HG02981 (cell line): ENCODE measurements at regions not wholly inside any gene's neighbourhood (a gene's known extent, or its start where the extent isn't known, plus 50 kb on each side); places are given as distances from the start of the nearest gene placed in this dataset.
"Not testable (repeated sequence)": the region's sequence is repeated elsewhere in the genome, so short reads cannot be mapped to it uniquely, and the experiment has no call there.

Source experiments
- ATAC-seq: cut with Tn5 transposase; IDR thresholded peaks from one replicate; pipeline ENCODE4 v1.9.1; 2021; ENCODE audit warnings: mild to moderate bottlenecking, moderate library complexity; ENCODE audit not compliant: unreplicated experiment

DNA sequence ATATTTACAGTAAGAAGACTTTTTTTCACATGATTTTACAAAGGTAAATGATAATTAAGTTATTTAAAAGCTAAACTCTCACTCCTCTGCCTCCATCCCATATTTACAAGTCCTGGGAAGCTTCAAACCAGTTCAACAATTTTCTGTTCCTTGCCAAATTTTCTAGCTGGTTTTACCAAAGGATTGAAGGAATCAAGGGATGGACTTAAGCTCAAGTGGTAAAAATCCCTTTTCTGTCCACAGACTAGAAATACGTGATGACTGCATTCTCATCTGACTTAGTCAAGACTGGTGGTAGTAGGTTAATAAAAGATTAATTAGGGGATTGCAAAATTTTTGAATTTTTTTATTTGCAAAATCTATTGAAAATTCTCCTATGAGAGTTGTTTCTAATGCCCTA, 297.3 kb downstream of the MTX2 start:
- ATAC-seq: no peak

DNA sequence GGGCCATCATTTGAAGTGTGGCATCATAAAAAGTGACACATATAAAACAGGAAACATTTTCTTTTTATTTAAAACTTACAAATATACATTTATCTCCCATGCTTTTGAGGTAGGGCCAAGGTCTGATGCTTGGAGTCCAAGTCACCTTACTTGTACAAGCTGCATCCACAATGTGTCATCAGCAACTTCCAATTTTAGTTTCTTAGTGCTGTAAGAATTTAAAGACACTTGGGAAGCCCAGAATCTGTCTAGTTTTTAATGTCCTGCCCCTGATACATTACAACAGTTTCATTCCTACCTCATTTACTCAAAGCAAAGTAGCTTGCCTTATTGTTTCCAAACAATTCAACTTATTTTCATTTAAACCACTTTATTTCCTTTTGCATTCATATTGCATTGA, 297.7 kb downstream of the MTX2 start:
- no peak for ATAC-seq

DNA sequence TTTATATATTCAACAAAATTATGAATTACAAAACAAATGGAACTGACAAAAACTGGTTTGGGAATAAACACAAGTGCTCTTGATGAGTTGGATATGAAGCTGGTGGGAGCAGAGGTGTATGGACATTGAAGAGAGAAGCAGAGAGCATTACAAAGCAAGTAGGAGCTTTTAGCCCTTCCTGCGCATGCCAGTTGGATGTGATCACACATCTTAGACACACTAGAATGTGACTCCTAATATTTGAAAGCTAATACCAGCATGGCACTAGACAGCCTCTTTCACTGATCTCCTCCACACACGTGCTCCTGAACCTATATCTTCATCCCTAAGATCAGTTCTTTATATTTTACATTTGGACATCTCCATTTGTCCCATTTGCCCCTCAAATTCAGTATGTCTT, 298.1 kb downstream of the MTX2 start:
- ATAC-seq: no peak

DNA sequence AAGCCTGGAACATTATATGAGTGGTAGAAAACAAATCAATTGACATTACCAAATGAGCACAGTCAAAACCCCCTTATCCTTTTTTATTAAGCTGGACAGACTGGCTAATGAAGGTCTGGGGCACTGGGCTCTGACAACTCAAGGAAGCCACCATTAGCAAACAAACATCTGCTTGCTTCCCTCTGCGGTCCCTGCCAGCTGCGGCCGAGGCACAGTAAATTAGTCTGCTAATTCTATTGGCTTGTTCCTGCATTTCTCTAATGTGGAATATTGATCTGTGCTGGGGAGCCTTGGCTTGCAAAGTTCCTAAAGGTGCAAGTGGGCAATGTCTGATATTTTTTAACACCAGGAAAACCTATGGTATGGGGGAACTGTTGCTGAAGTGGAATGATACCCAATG, 300.3 kb downstream of the MTX2 start:
- ATAC-seq: no peak

DNA sequence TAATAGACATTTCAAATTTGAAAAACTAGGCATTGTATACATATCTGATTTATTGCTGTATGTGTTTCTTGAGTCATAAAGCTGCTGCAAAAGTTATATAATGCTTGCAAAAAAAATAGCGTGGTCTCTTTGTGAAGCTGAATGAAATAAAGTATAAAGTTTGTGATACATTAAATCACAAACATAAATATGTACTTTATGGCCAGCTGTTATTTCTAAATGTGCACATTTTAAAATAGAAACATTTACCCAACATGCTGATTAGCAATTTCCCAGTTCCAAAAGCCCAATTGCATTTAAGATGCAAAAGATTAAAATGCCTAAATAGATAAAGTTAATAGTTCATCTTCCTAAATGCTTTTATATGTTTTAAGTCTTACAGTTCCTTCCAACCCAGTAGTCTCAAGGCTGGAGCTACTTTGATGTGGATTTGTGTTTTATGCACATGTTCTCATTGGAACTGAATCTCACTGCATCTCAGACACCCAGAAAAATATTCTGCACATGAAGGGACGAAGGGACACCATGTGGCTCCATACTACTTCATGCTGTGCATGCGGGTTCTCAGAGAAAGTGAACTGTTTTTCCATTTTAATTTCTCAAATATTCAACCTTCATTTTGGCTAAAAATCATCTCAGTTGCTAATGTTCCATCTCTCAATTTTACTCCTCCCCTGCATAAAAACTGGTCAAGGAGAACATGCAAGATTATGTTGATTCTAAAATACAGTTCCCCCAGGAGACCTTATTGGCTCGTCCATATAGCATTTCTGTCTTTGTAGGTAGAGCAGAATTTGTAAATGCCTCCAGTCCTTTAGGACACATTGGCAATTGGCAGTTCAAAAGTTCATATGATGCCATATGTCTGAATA, 304.6 kb downstream of the MTX2 start:
- ATAC-seq: no peak

DNA sequence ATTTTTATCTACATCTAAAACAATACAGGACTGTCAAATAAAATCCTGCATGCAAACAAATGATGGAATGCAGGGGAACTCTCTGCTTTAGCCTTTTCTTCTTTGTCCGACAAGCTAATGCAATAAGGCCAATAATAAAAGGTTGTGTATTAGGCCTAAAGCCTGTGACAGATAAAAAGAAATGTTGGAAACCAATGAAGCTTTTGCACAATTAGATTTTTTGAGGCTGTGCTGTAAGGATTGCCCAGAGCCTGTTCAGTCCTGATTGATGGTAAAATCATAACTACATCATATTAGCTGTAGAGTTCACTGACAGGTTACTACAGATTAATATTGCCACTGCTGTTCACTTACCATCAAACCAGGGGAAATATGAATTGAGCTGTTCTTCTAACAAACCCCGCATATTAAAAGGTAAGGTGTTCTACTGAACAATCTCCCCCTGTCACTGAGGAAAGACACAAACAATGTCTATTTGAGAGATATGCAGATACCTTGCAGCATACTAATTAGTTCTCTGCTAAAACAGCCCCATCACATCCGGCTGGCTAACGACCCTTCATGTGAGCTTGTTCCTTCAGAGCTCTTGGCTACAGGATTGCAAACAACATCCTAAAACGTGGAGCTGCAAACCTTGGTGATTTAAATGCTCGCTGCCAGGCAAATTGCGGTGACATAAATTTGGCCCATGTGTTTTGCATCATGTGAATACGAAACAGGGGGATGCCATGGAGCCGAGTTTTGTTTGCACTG, 305.4 kb downstream of the MTX2 start:
- no peak for ATAC-seq

DNA sequence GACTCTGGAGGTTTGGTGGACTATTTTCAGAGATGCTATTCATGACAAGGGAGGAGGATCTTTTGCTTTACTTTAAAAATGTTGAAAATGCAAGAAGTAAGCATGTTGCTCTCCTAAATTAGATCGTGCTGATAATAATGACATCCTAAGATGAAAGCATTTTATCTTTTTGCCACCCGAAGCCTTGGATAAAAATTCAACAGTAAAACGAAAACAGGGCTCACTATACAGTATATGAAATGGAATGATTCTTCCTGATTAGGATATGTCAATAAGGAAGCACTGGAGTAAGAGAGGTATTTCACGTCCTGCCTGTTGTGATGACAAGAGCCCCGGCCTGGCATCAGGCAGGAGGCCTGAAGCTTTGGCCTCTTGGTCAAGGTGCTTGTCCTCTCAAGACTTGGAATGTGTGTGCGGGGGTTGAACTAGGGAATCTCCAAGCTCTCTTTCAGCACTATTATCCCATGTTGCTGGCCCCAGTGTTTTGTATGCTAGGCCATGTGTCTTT, 306.0 kb downstream of the MTX2 start:
- ATAC-seq: no peak

DNA sequence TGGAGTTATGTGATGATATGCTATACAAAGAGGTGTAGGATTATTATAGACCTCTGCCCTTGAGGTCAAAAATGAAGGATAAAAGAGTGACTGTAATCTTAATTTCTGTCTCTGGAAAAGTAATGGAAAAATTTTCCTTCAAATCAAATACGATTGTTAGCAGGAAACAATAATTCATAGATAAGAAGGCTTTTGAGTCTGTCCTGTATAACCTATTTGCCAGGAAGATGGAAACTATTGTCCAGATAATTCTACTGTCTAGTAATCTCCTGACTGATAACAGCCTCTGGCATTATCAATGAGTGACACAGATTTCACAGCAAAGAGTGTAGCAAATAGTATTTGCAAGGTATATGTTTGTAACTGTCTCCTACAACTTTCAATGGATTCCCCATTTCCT, 307.8 kb downstream of the MTX2 start:
- no peak for ATAC-seq

DNA sequence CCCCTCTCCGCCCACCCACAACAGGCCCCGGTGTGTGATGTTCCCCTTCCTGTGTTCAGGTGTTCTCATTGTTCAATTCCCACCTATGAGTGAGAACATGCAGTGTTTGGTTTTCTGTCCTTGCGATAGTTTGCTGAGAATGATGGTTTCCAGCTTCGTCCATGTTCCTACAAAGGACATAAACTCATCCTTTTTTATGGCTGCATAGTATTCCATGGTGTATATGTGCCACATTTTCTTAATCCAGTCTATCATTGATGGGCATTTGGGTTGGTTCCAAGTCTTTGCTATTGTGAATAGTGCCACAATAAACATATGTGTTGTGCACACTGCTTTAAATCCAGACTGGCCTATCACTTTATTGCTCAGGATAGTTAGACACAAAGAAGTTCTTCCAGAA, 309.1 kb downstream of the MTX2 start:
- ATAC-seq: not testable (repeated sequence)

DNA sequence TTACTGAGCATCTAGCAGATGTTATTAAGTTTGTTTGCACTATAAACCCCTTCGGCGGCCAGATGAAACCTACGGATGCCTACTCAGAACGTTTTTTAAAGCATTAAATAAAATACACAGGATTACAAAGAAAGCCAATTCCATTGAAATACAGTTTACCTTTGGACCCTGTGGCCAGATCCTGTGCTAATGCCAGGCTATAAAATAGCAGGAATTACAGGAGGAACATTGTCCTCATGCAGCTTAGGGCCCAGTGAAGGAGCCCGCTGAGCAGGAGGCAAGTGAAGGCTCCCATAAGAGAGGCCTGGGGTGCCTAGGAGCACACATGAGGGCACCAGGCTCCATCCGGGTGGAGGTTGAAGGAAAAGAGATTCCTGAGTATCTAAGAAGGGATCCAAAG, 310.4 kb downstream of the MTX2 start:
- no peak for ATAC-seq

DNA sequence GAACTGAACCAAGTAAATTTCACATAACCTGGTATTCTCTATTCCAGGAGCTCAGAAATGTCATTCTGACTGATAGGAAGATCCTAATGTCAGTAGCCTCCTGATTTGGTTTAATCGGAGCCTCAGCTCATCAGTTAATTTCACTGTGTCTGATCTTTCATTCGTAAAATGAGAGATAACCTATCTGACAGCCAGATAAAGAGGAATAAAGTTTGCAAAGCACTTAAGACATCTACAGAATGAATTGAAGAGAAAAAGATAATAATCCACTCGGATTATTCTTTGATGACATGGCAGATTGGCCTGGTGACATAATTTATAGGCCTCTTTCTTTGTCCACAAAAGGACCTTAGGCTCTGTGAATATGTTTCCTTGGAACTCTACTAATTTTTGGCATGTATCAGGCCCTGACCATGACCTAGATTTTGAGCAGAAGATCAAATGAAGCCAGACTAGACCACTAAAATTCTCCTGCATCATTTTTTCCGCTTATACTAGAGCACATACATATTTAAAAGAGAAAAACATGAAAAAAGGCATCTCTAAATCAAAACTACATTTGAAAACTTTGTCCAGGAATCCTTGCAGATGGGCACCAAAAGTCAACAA, 312.4 kb downstream of the MTX2 start:
- ATAC-seq: no peak

DNA sequence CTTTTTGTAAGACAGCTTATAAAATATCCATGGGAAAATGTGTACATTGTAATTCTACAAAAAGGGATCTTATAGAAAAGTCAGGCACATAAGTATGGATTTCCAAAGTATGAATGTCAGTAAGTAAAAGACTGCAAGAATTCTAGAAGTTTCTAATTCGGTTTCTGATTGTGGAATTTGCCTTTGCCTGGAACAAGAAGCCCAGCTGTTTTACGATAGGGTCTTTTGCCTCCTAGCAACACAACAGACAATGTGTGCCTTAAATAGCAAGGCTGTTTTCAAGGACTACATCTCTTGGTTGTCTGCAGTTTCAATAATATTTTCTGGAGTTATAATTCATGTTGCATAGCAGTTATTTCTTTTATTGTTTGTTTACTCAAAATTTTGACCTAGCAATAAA, 312.9 kb downstream of the MTX2 start:
- no peak for ATAC-seq

DNA sequence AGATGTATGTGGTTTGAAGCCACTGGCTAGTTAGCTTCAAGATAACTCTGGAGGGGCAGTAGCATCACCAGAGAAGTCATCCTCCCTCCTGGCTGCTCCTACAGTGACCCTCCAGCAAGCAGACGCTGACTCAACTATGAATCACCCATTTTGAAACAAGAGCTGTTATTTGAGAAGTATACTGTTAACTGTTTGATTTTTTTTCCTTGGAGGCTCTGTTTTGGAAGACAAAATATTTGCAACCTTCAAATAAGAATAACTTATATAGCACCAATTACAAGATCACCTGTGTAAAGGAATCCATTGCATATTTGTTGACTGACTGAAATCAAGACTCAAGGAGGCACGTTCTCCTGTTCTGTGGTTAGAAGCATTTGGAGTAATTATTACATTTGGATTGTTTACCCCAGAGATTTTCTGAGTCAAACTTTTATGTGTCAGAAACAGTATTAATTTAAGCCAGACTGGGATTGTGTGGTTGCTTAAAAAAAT, 313.8 kb downstream of the MTX2 start:
- no peak for ATAC-seq

DNA sequence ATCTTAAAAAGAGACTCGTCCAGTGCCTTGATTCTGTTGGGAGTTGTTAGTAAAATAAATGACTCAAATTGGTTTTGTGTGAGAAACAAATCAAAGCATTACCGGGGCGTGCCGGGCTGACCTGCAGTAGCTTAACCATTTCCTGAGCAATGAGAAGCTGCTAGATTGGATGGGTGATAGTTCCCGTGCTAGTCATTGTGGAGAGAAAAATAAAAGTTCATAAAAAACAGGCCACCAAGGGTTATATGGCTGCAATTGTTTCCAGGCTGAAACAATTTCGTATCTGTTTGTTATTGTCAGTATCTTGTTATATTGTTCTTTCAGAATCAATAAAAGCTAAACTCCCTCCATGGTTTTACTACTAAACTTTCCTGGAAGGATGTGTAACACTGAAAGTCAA, 314.4 kb downstream of the MTX2 start:
- ATAC-seq: no peak

DNA sequence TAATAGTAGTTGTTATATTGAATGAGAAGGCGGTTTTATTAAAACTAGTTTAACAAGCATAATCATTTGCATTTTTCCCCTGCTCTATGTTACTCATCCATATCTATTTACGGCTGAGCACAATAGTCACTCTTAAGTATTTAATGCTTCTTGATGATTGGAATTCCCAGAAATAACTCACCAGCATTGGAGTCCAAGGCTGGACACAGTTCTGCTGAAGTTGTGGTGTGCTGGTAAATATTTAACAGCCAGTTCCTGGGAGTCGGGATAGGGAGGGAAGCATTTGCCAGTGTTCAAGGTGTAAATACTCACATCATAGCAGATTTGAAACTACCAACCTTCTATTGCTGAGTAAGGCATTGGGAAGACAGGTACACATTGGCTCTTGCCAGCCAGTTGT, 315.1 kb downstream of the MTX2 start:
- no peak for ATAC-seq

DNA sequence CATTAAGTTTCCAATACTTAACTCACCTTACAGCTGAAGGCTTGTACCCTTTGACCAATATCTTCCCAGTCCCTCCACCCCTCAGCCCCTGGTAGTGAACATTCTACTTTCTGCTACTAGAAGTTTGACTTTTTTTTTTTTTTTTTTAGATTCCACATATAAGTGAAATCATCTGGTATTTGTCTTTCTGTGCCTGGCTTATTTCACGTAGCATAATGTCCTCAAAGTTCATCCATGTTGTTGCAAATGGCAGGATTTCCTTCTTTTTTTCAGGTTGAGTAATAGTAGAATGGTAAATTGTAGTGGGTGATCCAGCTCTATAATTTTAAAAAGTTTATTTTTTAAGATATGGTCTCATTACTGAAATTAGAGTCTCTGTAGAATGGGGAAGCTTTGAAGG, 316.0 kb downstream of the MTX2 start:
- no peak for ATAC-seq

DNA sequence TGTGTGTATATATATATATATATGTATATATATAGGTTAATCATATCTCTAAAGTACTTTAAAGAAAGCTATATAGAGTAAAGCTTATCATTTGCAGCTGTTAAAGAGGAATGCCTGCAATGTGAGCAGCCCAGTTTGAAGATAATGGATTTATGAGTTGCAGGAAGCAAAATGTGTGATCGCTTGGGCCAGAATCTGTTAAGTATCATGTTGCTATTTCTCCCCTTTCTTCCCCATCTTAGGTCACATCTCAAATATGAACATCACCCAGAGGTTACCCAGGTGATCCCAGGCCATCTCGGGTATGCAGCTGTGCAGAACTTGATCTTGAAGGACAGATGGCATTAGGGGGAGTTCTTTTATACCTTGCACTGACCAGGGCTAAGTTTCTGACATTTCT, 316.5 kb downstream of the MTX2 start:
- ATAC-seq: no peak

DNA sequence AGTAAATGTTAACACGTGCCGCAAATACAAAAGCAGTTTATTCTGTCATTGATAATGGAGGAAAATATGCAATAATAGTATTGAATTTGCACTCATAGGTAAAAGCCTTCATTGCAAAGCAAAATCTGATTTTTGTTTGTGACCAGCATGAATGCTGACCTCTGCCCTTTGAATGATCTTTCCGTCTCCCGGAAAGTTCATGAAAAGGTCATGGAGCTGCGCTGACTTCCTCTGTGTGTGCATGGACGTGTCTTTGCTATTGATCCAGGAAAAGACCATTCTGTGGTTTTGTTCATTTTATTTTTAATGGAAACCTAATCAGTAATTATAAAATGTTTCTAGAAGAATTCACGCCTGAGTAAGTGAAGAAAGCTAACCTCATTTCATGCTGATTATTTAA, 320.0 kb downstream of the MTX2 start:
- no peak for ATAC-seq

DNA sequence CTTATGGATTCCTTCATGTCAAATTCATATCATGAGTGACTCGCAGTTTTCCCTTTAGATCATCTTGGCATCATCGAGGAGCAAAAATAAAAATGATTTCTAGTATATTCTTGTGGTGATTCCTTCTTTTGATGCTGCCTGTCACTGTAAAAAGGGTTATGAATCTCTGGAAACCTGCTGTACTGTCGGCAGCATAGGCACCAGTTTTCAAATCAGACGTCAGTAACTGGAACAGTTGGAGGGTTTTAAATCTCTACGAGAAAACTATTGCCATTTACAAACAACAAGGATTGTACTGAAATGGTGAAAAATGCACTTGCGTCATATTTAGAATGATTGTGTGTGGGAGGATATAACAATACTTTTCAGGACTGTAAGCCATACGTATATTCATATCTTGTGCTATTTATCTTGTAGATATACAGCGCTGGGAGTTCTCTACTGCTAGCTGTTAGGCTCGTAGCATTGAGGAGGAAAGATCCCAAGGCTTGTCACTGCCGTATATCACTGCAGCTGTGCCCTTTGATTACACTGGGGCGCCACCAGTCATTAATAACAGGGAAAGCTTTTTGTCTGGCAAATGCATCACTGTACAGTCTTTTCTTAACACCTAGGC, 320.7 kb downstream of the MTX2 start:
- ATAC-seq: no peak

DNA sequence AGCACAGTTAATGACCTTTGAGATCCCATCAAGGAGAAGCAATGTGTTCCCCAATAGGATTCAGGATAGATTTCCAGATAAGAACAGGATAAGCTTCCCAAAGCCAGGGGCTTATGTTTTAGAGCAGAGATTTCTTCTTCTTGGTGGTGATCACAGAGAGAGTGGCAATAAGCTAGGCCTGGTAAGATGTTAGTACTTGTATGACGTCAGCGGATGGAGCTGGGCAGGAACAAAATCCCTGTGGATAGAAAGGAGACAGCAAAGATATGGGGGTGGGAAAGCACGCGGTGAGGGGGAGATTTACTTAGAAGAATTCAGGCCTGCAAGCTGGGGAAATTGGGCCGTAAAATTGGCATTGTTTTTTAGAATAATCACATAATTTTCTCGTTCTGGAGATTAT, 323.0 kb downstream of the MTX2 start:
- ATAC-seq: no peak

DNA sequence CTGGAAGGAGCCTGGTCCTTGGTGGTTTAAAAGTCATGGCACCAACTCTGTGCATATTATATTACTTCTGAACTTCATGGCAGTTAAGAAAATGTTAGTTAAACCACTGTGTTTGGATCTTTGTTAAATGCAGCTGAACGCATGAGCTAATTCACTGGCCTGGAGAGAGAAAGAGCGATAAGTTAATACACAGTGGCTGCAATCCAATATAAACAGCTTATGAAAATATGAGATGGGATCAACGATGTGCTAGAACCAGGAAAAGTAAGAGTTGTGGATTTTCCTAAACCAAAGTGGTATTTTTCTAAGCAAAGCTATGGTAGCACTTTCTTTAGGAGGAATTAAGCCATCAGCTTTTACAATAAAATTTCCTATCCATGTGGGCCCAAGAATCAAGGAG, 326.7 kb downstream of the MTX2 start:
- no peak for ATAC-seq
